Hematopoietic multipotent progenitor cell treated with erythropoietin and hydrocortisone succinate and interleukin-3 and kit ligand, for 6 days (in vitro differentiated cells): ENCODE measurements at regions not wholly inside any gene's neighbourhood (a gene's known extent, or its start where the extent isn't known, plus 50 kb on each side); places are given as distances from the start of the nearest gene placed in this dataset.

Experiments used
- DNase-seq: peaks from one replicate; pipeline ENCODE4 v3.0.0-alpha.2; 2015

DNA sequence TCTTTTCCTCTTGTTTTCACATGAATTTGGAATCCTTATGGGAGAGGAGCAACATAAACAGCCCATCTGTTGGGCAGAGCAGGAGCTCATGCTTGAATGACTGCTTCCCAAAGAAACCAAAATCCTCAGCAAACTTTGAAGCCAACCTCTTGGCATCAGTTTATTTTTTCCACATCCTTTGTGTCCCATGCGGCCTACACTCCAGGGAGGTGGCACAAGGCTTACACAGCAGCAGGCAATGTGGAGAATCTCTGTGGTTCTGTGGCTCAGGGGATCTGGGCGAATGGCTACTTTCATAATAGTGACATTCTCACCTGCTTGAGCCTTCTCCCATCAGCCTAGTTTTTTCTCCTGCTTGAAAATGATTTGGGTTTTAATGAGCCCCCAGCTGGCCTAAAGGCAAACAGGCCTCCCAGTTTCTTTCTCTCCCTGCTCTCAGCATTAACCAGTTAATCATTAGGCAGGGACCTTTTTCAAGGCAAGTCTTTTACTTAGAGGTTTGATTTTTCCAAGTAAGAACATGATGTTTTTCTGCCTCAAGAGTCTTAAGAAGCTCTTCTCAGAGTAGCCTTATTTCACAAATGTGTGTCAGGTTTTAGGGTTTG is 370.3 kb downstream of the ARHGEF28 start:
- DNase-seq, result no peak

DNA sequence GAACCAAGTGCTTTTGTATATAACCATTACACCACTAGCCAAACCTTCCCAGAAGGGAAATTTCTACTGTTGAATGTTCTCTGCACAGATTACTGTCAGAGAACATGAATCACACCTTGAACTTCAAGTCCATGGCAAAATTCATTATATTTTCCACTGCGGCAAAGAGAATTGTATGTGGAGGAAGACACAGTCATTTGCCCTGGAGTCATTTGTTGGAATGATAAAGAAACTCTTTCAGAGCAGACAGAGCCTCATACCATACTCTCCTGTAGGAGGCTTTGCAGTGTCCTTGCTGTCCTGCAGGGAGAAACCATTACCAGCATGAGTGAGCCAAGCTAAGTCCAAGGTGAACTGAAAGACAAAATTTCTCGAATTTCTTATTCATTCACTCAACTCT is 369.0 kb downstream of the ARHGEF28 start:
- no peak for DNase-seq
